H1 (cell line): ENCODE measurements at regions not wholly inside any gene's neighbourhood (a gene's known extent, or its start where the extent isn't known, plus 50 kb on each side); places are given as distances from the start of the nearest gene placed in this dataset.

Experiments used
- ASH2L ChIP-seq: fragments of 200-600, 300-600 bp; sonication (generic); IDR thresholded peaks from one replicate; pipeline ENCODE4 v1.7.1; 2017; ENCODE audit warnings: low read length
- CTBP2 ChIP-seq: IDR thresholded peaks from 2 replicates; pipeline ENCODE4 v1.7.0; 2011; ENCODE audit warnings: borderline replicate concordance, mild to moderate bottlenecking, moderate library complexity, mixed read lengths, low read length; ENCODE audit not compliant: insufficient read depth, insufficient read length
- EP300 ChIP-seq, 2 experiments: IDR thresholded peaks; 1 replicate in 1 of 2; 2 replicates in 1 of 2; pipeline ENCODE4 v1.6.1; 2011 to 2012; ENCODE audit warnings: low read depth in 2 of 2, low read length in 2 of 2, mild to moderate bottlenecking in 2 of 2, borderline replicate concordance in 1 of 2, inconsistent platforms in 1 of 2, moderate library complexity in 1 of 2
- GABPA ChIP-seq: IDR thresholded peaks from 2 replicates; pipeline ENCODE4 v1.6.1; 2011; ENCODE audit warnings: mild to moderate bottlenecking, low read length, moderate library complexity, borderline replicate concordance; ENCODE audit not compliant: insufficient read depth
- JUN ChIP-seq: IDR thresholded peaks from 2 replicates; pipeline ENCODE4 v1.6.1; 2011; ENCODE audit warnings: low read depth, mild to moderate bottlenecking, improper control_type of control experiment, low read length
- POLR2A ChIP-seq, 2 experiments: IDR thresholded peaks; 1 replicate in 1 of 2; 2 replicates in 1 of 2; pipeline ENCODE4 v1.6.1; 2011; ENCODE audit warnings: low read depth in 2 of 2, low read length in 2 of 2, mild to moderate bottlenecking in 2 of 2; ENCODE audit errors: control extremely low read depth in 1 of 2
- POLR2AphosphoS5 ChIP-seq: IDR thresholded peaks from 2 replicates; pipeline ENCODE4 v1.6.1; 2011; ENCODE audit warnings: low read depth, low read length
- RXRA ChIP-seq: IDR thresholded peaks from 2 replicates; pipeline ENCODE4 v1.6.1; 2011; ENCODE audit warnings: low read depth, mild to moderate bottlenecking, low read length, moderate library complexity; ENCODE audit not compliant: insufficient read depth
- TAF1 ChIP-seq: IDR thresholded peaks from 2 replicates; pipeline ENCODE4 v1.6.1; 2011; ENCODE audit warnings: mild to moderate bottlenecking, low read depth, low read length
- TF ChIP-seq, protein P1 (sequence below), 3 experiments: IDR thresholded peaks; 1 replicate in 2 of 3; 2 replicates in 1 of 3; pipeline versions ENCODE4 v1.5.1 to v1.6.1; 2011; ENCODE audit warnings: low read length in 3 of 3, mild to moderate bottlenecking in 3 of 3, inconsistent platforms in 2 of 3, low read depth in 1 of 3, moderate library complexity in 1 of 3; ENCODE audit not compliant: insufficient read depth in 1 of 3; ENCODE audit errors: control extremely low read depth in 1 of 3
- TF ChIP-seq, protein P2 (sequence below): fragments of 300-600 bp; sonication (generic); IDR thresholded peaks from 2 replicates; pipeline ENCODE4 v1.7.1; 2012; ENCODE audit warnings: low read length, moderate library complexity, mild to moderate bottlenecking, inconsistent platforms; ENCODE audit not compliant: insufficient replicate concordance

DNA sequence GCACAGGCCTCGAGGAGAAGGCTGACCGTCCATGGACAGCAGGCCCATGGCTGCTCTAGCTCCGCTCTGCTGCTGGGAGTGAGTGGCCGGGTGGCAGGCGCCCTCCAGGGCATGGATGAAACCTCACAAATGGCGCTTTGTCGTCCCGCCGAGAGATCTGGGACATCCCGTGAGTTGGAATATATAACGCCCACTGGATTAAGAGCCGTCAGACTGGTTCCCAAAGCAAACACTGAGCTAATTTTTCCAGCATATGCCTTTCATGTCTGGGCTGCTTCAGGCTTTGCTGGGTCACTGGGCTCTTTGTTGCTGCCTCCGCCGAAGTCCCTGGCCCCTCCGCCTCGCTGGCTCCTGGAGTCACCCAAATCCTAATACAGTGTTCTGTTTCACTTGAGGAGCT, 266.3 kb downstream of the FOXL1 start:
- TF ChIP-seq ASH2L (no peak), POLR2A (IDR thresholded peaks at IDR 0.05; ENCODE audit: control extremely low read depth in 1 of 2, low read depth in 2 of 2, low read length in 2 of 2) (no peak), JUN (no peak), RXRA (no peak), TAF1 (no peak), EP300 (IDR thresholded peaks at IDR 0.05; ENCODE audit: borderline replicate concordance in 1 of 2, low read depth in 2 of 2, low read length in 2 of 2) (no peak), GABPA (no peak), CTBP2 (no peak), POLR2AphosphoS5 (no peak)
- TF ChIP-seq, protein P1, sequence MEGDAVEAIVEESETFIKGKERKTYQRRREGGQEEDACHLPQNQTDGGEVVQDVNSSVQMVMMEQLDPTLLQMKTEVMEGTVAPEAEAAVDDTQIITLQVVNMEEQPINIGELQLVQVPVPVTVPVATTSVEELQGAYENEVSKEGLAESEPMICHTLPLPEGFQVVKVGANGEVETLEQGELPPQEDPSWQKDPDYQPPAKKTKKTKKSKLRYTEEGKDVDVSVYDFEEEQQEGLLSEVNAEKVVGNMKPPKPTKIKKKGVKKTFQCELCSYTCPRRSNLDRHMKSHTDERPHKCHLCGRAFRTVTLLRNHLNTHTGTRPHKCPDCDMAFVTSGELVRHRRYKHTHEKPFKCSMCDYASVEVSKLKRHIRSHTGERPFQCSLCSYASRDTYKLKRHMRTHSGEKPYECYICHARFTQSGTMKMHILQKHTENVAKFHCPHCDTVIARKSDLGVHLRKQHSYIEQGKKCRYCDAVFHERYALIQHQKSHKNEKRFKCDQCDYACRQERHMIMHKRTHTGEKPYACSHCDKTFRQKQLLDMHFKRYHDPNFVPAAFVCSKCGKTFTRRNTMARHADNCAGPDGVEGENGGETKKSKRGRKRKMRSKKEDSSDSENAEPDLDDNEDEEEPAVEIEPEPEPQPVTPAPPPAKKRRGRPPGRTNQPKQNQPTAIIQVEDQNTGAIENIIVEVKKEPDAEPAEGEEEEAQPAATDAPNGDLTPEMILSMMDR (IDR thresholded peaks at IDR 0.05; ENCODE audit: control extremely low read depth in 1 of 3, insufficient read depth in 1 of 3, low read depth in 1 of 3, low read length in 3 of 3), result no peak
- TF ChIP-seq, protein P2, sequence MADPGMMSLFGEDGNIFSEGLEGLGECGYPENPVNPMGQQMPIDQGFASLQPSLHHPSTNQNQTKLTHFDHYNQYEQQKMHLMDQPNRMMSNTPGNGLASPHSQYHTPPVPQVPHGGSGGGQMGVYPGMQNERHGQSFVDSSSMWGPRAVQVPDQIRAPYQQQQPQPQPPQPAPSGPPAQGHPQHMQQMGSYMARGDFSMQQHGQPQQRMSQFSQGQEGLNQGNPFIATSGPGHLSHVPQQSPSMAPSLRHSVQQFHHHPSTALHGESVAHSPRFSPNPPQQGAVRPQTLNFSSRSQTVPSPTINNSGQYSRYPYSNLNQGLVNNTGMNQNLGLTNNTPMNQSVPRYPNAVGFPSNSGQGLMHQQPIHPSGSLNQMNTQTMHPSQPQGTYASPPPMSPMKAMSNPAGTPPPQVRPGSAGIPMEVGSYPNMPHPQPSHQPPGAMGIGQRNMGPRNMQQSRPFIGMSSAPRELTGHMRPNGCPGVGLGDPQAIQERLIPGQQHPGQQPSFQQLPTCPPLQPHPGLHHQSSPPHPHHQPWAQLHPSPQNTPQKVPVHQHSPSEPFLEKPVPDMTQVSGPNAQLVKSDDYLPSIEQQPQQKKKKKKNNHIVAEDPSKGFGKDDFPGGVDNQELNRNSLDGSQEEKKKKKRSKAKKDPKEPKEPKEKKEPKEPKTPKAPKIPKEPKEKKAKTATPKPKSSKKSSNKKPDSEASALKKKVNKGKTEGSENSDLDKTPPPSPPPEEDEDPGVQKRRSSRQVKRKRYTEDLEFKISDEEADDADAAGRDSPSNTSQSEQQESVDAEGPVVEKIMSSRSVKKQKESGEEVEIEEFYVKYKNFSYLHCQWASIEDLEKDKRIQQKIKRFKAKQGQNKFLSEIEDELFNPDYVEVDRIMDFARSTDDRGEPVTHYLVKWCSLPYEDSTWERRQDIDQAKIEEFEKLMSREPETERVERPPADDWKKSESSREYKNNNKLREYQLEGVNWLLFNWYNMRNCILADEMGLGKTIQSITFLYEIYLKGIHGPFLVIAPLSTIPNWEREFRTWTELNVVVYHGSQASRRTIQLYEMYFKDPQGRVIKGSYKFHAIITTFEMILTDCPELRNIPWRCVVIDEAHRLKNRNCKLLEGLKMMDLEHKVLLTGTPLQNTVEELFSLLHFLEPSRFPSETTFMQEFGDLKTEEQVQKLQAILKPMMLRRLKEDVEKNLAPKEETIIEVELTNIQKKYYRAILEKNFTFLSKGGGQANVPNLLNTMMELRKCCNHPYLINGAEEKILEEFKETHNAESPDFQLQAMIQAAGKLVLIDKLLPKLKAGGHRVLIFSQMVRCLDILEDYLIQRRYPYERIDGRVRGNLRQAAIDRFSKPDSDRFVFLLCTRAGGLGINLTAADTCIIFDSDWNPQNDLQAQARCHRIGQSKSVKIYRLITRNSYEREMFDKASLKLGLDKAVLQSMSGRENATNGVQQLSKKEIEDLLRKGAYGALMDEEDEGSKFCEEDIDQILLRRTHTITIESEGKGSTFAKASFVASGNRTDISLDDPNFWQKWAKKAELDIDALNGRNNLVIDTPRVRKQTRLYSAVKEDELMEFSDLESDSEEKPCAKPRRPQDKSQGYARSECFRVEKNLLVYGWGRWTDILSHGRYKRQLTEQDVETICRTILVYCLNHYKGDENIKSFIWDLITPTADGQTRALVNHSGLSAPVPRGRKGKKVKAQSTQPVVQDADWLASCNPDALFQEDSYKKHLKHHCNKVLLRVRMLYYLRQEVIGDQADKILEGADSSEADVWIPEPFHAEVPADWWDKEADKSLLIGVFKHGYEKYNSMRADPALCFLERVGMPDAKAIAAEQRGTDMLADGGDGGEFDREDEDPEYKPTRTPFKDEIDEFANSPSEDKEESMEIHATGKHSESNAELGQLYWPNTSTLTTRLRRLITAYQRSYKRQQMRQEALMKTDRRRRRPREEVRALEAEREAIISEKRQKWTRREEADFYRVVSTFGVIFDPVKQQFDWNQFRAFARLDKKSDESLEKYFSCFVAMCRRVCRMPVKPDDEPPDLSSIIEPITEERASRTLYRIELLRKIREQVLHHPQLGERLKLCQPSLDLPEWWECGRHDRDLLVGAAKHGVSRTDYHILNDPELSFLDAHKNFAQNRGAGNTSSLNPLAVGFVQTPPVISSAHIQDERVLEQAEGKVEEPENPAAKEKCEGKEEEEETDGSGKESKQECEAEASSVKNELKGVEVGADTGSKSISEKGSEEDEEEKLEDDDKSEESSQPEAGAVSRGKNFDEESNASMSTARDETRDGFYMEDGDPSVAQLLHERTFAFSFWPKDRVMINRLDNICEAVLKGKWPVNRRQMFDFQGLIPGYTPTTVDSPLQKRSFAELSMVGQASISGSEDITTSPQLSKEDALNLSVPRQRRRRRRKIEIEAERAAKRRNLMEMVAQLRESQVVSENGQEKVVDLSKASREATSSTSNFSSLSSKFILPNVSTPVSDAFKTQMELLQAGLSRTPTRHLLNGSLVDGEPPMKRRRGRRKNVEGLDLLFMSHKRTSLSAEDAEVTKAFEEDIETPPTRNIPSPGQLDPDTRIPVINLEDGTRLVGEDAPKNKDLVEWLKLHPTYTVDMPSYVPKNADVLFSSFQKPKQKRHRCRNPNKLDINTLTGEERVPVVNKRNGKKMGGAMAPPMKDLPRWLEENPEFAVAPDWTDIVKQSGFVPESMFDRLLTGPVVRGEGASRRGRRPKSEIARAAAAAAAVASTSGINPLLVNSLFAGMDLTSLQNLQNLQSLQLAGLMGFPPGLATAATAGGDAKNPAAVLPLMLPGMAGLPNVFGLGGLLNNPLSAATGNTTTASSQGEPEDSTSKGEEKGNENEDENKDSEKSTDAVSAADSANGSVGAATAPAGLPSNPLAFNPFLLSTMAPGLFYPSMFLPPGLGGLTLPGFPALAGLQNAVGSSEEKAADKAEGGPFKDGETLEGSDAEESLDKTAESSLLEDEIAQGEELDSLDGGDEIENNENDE, result no peak
